ENCODE measurements at regions not wholly inside any gene's neighbourhood (a gene's known extent, or its start where the extent isn't known, plus 50 kb on each side); places are given as distances from the start of the nearest gene placed in this dataset.

GRCh38 chr1:221206076-221206475 is 326.8 kb downstream of the HLX start:
- TF ChIP-seq EZH2 (IDR thresholded peaks at IDR 0.05; ENCODE audit: borderline replicate concordance, insufficient read depth, low read length, poor library complexity, severe bottlenecking) (no peak), TAF1 (IDR thresholded peaks at IDR 0.05; ENCODE audit: low read depth) (no peak), CTCF (IDR thresholded peaks at IDR 0.05; ENCODE audit: poor library complexity, severe bottlenecking) (no peak), MXI1 (conservative IDR thresholded peaks at IDR 0.05; ENCODE audit: poor library complexity, severe bottlenecking) (no peak), POLR2AphosphoS5 (IDR thresholded peaks at IDR 0.05) (no peak), EP300 (conservative IDR thresholded peaks at IDR 0.05; ENCODE audit: poor library complexity, severe bottlenecking) (no peak), REST (IDR thresholded peaks at IDR 0.05; ENCODE audit: borderline replicate concordance) (no peak), RAD21 (conservative IDR thresholded peaks at IDR 0.05) (no peak)
